ENCODE measurements at regions not wholly inside any gene's neighbourhood (a gene's known extent, or its start where the extent isn't known, plus 50 kb on each side); places are given as distances from the start of the nearest gene placed in this dataset.

GRCh38 chr16:74123195-74123594 is 173.4 kb upstream of the PSMD7 start:
- H3K36me3 ChIP-seq = no peaks in the 10 kb centered on the region
- no peak for DNase-seq
- no peak overlapping the region for H3K4me3 ChIP-seq (ENCODE audit: low read depth, low read length)
- peaks cover 3% of the 10 kb centered on the region for H3K9me3 ChIP-seq (ENCODE audit: severe bottlenecking)
- peaks cover 8% of the 10 kb centered on the region for H3K27me3 ChIP-seq (ENCODE audit: insufficient read depth, low read depth, severe bottlenecking)
- H3K27ac ChIP-seq = no peak overlapping the region
- TF ChIP-seq, protein P1, sequence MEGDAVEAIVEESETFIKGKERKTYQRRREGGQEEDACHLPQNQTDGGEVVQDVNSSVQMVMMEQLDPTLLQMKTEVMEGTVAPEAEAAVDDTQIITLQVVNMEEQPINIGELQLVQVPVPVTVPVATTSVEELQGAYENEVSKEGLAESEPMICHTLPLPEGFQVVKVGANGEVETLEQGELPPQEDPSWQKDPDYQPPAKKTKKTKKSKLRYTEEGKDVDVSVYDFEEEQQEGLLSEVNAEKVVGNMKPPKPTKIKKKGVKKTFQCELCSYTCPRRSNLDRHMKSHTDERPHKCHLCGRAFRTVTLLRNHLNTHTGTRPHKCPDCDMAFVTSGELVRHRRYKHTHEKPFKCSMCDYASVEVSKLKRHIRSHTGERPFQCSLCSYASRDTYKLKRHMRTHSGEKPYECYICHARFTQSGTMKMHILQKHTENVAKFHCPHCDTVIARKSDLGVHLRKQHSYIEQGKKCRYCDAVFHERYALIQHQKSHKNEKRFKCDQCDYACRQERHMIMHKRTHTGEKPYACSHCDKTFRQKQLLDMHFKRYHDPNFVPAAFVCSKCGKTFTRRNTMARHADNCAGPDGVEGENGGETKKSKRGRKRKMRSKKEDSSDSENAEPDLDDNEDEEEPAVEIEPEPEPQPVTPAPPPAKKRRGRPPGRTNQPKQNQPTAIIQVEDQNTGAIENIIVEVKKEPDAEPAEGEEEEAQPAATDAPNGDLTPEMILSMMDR (IDR thresholded peaks at IDR 0.05; ENCODE audit: low read depth, low read length) = no peak

GRCh38 chr16:74117798-74118197 is 178.8 kb upstream of the PSMD7 start:
- no peaks in the 10 kb centered on the region for H3K9me3 ChIP-seq (ENCODE audit: severe bottlenecking)
- no peak for DNase-seq
- TF ChIP-seq, protein P1 (IDR thresholded peaks at IDR 0.05; ENCODE audit: low read depth, low read length) = no peak
- H3K27ac ChIP-seq = no peak overlapping the region
- H3K36me3 ChIP-seq = no peaks in the 10 kb centered on the region
- H3K27me3 ChIP-seq (ENCODE audit: insufficient read depth, low read depth, severe bottlenecking) = peaks cover 3% of the 10 kb centered on the region
- H3K4me3 ChIP-seq (ENCODE audit: low read depth, low read length) = no peak overlapping the region

- H3K27ac ChIP-seq = no peak overlapping the region
- no peak for DNase-seq
- no peak overlapping the region for H3K4me3 ChIP-seq (ENCODE audit: low read depth, low read length)
- peaks cover 3% of the 10 kb centered on the region for H3K27me3 ChIP-seq (ENCODE audit: insufficient read depth, low read depth, severe bottlenecking)
- TF ChIP-seq, protein P1 (IDR thresholded peaks at IDR 0.05; ENCODE audit: low read depth, low read length) = no peak
- H3K36me3 ChIP-seq = no peaks in the 10 kb centered on the region
- H3K9me3 ChIP-seq (ENCODE audit: severe bottlenecking) = no peaks in the 10 kb centered on the region
Measured at GRCh38 chr16:74113545-74113944, 183.1 kb upstream of the PSMD7 start.

- TF ChIP-seq, protein P1 (IDR thresholded peaks at IDR 0.05; ENCODE audit: low read depth, low read length) = no peak
- no peak for DNase-seq
- Histone ChIP-seq H3K27me3 (ENCODE audit: insufficient read depth, low read depth, severe bottlenecking) (peaks cover 2% of the 10 kb centered on the region), H3K27ac (no peak overlapping the region), H3K4me3 (ENCODE audit: low read depth, low read length) (no peak overlapping the region), H3K9me3 (ENCODE audit: severe bottlenecking) (no peaks in the 10 kb centered on the region), H3K36me3 (no peaks in the 10 kb centered on the region)
Measured at GRCh38 chr16:74111456-74111982, 185.1 kb upstream of the PSMD7 start.

DNA sequence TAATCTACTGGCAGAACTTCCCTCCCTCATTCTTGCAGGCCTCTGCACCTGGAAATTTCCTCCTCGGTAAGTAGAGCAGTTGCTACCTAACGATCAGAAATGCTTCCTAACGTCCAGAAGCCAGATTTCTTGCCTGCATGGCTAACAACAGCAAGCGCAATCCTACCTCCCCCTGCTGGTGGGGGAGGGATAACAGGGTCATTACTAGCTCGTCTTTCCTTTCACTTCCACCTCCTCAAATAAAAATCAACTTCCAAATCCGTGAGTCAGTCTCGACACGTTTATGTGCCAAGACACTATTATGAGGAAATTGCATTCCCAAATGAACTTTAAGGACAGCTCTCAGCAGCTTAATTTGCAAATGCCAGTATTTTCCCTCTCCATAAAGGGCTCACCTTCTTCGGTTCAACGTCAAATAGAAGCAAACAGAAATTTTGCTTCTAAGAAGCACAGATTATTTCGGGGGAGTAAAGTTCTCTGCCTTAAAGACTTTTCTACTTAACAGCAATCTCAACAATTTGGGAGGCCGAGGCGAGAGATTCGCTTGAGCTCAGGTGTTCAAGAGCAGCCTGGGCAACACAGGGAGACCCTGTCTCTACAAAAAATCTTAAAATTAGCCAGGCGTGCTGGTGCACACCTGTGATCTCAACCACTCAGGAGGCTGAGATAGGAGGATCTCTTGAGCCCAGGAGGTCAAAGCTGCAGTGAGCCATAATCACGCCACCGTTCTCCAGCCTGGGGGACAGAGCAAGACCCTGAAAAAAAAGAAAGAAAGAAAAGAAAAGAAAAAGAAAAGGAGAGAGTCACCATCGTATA is 188.6 kb upstream of the PSMD7 start:
- Histone ChIP-seq H3K27ac (no peak overlapping the region), H3K27me3 (ENCODE audit: insufficient read depth, low read depth, severe bottlenecking) (peaks cover 3% of the 10 kb centered on the region), H3K9me3 (ENCODE audit: severe bottlenecking) (no peaks in the 10 kb centered on the region), H3K4me3 (ENCODE audit: low read depth, low read length) (no peak overlapping the region), H3K36me3 (no peaks in the 10 kb centered on the region)
- TF ChIP-seq, protein P1 (IDR thresholded peaks at IDR 0.05; ENCODE audit: low read depth, low read length) = peak; percentile 90
- DNase-seq = peak; percentile 51
